Mucosa of rectum (tissue), 2 donors: ENCODE measurements at regions not wholly inside any gene's neighbourhood (a gene's known extent, or its start where the extent isn't known, plus 50 kb on each side); places are given as distances from the start of the nearest gene placed in this dataset.

ENCODE experiments used
- H3K27ac ChIP-seq, 2 donors: one replicate each; pipeline ENCODE4 v1.7.0; 2013; ENCODE audit warnings: inconsistent platforms in 2 of 2, low read depth in 2 of 2, low read length in 2 of 2
- H3K27me3 ChIP-seq, 2 donors: one replicate each; pipeline ENCODE4 v1.7.0; 2013; ENCODE audit warnings: low read length in 2 of 2; ENCODE audit not compliant: control insufficient read depth in 2 of 2, insufficient read depth in 2 of 2
- H3K36me3 ChIP-seq, 2 donors: one replicate each; pipeline ENCODE4 v1.7.0; 2013; ENCODE audit warnings: low read length in 2 of 2; ENCODE audit not compliant: control insufficient read depth in 2 of 2, insufficient read depth in 2 of 2
- H3K4me1 ChIP-seq, 2 donors: one replicate each; pipeline ENCODE4 v1.7.0; 2013; ENCODE audit warnings: low read length in 2 of 2, mild to moderate bottlenecking in 1 of 2; ENCODE audit not compliant: control insufficient read depth in 2 of 2, insufficient read depth in 2 of 2
- H3K4me3 ChIP-seq, 2 donors: one replicate each; pipeline ENCODE4 v1.7.0; 2013; ENCODE audit warnings: low read length in 2 of 2
- H3K9ac ChIP-seq, 2 donors: one replicate each; pipeline ENCODE4 v1.7.0; 2013; ENCODE audit warnings: low read length in 2 of 2, low read depth in 1 of 2, mild to moderate bottlenecking in 1 of 2
- H3K9me3 ChIP-seq, 2 donors: one replicate each; pipeline ENCODE4 v1.7.0; 2013; ENCODE audit warnings: low read length in 2 of 2; ENCODE audit not compliant: control insufficient read depth in 2 of 2
- donor health status: healthy.
- donor health status: Normal muscosa, but diverticular disease.

- no peak overlapping the region for H3K4me3 ChIP-seq
- H3K27ac ChIP-seq, result no peak overlapping the region
- no peaks in the 10 kb centered on the region for H3K9me3 ChIP-seq
- peaks cover 0 to 4% of the 10 kb centered on the region in 2 donors for H3K27me3 ChIP-seq
- H3K4me1 ChIP-seq, result peaks cover 6 to 16% of the 10 kb centered on the region in 2 donors
- H3K36me3 ChIP-seq, result no peaks in the 10 kb centered on the region
- H3K9ac ChIP-seq, result no peak overlapping the region
These were observed 266.9 kb downstream of the GLI2 start for GRCh38 chr2:121002597-121002996.

- H3K4me1 ChIP-seq, result peaks cover 6 to 16% of the 10 kb centered on the region in 2 donors
- no peak overlapping the region for H3K4me3 ChIP-seq
- H3K27me3 ChIP-seq, result peaks cover 0 to 4% of the 10 kb centered on the region in 2 donors
- no peaks in the 10 kb centered on the region for H3K9me3 ChIP-seq
- no peak overlapping the region for H3K9ac ChIP-seq
- H3K27ac ChIP-seq, result no peak overlapping the region
- no peaks in the 10 kb centered on the region for H3K36me3 ChIP-seq
These were observed 267.7 kb downstream of the GLI2 start for GRCh38 chr2:121003391-121003790.

GRCh38 chr2:121004359-121004758 lies 268.7 kb downstream of the GLI2 start:
- H3K4me1 ChIP-seq, result peaks cover 6 to 16% of the 10 kb centered on the region in 2 donors
- no peak overlapping the region for H3K27ac ChIP-seq
- no peaks in the 10 kb centered on the region for H3K36me3 ChIP-seq

GRCh38 chr2:121004950-121005349 lies 269.3 kb downstream of the GLI2 start:
- Histone ChIP-seq H3K9me3 (no peaks in the 10 kb centered on the region), H3K27ac (no peak overlapping the region), H3K27me3 (peaks cover 0 to 4% of the 10 kb centered on the region in 2 donors), H3K4me1 (peaks cover 6 to 16% of the 10 kb centered on the region in 2 donors), H3K36me3 (no peaks in the 10 kb centered on the region), H3K4me3 (no peak overlapping the region), H3K9ac (no peak overlapping the region)

More at GRCh38 chr2:121004359-121004758, 268.7 kb downstream of the GLI2 start:
- Histone ChIP-seq H3K9me3 (no peaks in the 10 kb centered on the region), H3K9ac (no peak overlapping the region), H3K27me3 (peaks cover 0 to 4% of the 10 kb centered on the region in 2 donors), H3K4me3 (no peak overlapping the region)

GRCh38 chr2:121005453-121005852 lies 269.8 kb downstream of the GLI2 start:
- Histone ChIP-seq H3K4me1 (peaks cover 6 to 16% of the 10 kb centered on the region in 2 donors), H3K27me3 (peaks cover 0 to 4% of the 10 kb centered on the region in 2 donors), H3K27ac (no peak overlapping the region), H3K9ac (no peak overlapping the region), H3K4me3 (no peak overlapping the region), H3K36me3 (no peaks in the 10 kb centered on the region), H3K9me3 (no peaks in the 10 kb centered on the region)

GRCh38 chr2:121006743-121007489 lies 271.2 kb downstream of the GLI2 start:
- H3K36me3 ChIP-seq, result no peaks in the 10 kb centered on the region
- no peak overlapping the region for H3K9ac ChIP-seq

GRCh38 chr2:121007490-121007853 lies 271.8 kb downstream of the GLI2 start:
- Histone ChIP-seq H3K36me3 (no peaks in the 10 kb centered on the region), H3K4me1 (peaks cover 6 to 16% of the 10 kb centered on the region in 2 donors), H3K27me3 (peaks cover 0 to 4% of the 10 kb centered on the region in 2 donors), H3K9me3 (no peaks in the 10 kb centered on the region), H3K27ac (no peak overlapping the region), H3K9ac (no peak overlapping the region), H3K4me3 (no peak overlapping the region)

More at GRCh38 chr2:121006743-121007489, 271.2 kb downstream of the GLI2 start:
- H3K27ac ChIP-seq, result no peak overlapping the region
- no peak overlapping the region for H3K4me3 ChIP-seq
- peaks cover 6 to 16% of the 10 kb centered on the region in 2 donors for H3K4me1 ChIP-seq
- H3K9me3 ChIP-seq, result no peaks in the 10 kb centered on the region
- H3K27me3 ChIP-seq, result peaks cover 0 to 4% of the 10 kb centered on the region in 2 donors

- no peak overlapping the region for H3K9ac ChIP-seq
- H3K27ac ChIP-seq, result no peak overlapping the region
These were observed 273.3 kb downstream of the GLI2 start for GRCh38 chr2:121008975-121009374.

GRCh38 chr2:121010998-121011397 lies 274.0 kb downstream of the TFCP2L1 start:
- no peak overlapping the region for H3K9ac ChIP-seq
- H3K27me3 ChIP-seq, result no peaks in the 10 kb centered on the region
- no peak overlapping the region for H3K4me3 ChIP-seq
- no peaks in the 10 kb centered on the region for H3K9me3 ChIP-seq
- H3K27ac ChIP-seq, result no peak overlapping the region
- no peaks in the 10 kb centered on the region for H3K36me3 ChIP-seq
- peaks cover 6 to 9% of the 10 kb centered on the region in 2 donors for H3K4me1 ChIP-seq

More at GRCh38 chr2:121008975-121009374, 273.3 kb downstream of the GLI2 start:
- peaks cover 6 to 16% of the 10 kb centered on the region in 2 donors for H3K4me1 ChIP-seq
- no peaks in the 10 kb centered on the region for H3K36me3 ChIP-seq
- H3K4me3 ChIP-seq, result no peak overlapping the region
- no peaks in the 10 kb centered on the region for H3K9me3 ChIP-seq
- H3K27me3 ChIP-seq, result peaks cover 0 to 4% of the 10 kb centered on the region in 2 donors

- no peaks in the 10 kb centered on the region for H3K9me3 ChIP-seq
- no peaks in the 10 kb centered on the region for H3K36me3 ChIP-seq
- no peak overlapping the region for H3K27ac ChIP-seq
- H3K4me1 ChIP-seq, result no peaks in the 10 kb centered on the region
- H3K9ac ChIP-seq, result no peak overlapping the region
- H3K4me3 ChIP-seq, result no peak overlapping the region
- H3K27me3 ChIP-seq, result peaks cover 0 to 3% of the 10 kb centered on the region in 2 donors
These were observed 270.1 kb downstream of the TFCP2L1 start for GRCh38 chr2:121014876-121015275.
